Brain microvascular endothelial cell (primary cell): ENCODE measurements at regions not wholly inside any gene's neighbourhood (a gene's known extent, or its start where the extent isn't known, plus 50 kb on each side); places are given as distances from the start of the nearest gene placed in this dataset.

Experiments
- DNase-seq: peaks from one replicate; pipeline ENCODE4 v3.0.0-alpha.2; 2020
- H3K27ac ChIP-seq: fragments of 250-450 bp; sonication (Bioruptor Pico); 2 replicates; pipeline ENCODE4 v1.5.1; 2020; ENCODE audit warnings: mild to moderate bottlenecking, moderate library complexity
- H3K27me3 ChIP-seq: fragments of 250-450 bp; sonication (Bioruptor Pico); replicated peaks from 2 replicates; pipeline ENCODE4 v1.5.1; 2020; ENCODE audit warnings: mild to moderate bottlenecking
- H3K36me3 ChIP-seq: fragments of 250-450 bp; sonication (Bioruptor Pico); replicated peaks from 2 replicates; pipeline ENCODE4 v1.5.1; 2020; ENCODE audit warnings: mild to moderate bottlenecking
- H3K4me3 ChIP-seq: 2 replicates; pipeline ENCODE4 v1.5.1; 2011; ENCODE audit warnings: low read depth, mild to moderate bottlenecking, control low read depth, low read length, moderate library complexity
- in situ Hi-C: cut with HindIII; loops from 2 replicates; pipeline ENCODE4 v1.10.0; 2017; ENCODE audit warnings: low sequenced_read_pairs, low pct_ligation_motif_present
- TF ChIP-seq, protein P1 (sequence below): IDR thresholded peaks from 2 replicates; pipeline ENCODE4 v1.5.1; 2011; ENCODE audit warnings: low read depth, mild to moderate bottlenecking, moderate library complexity, low read length, control low read depth, inconsistent platforms; ENCODE audit errors: missing control alignments

DNA sequence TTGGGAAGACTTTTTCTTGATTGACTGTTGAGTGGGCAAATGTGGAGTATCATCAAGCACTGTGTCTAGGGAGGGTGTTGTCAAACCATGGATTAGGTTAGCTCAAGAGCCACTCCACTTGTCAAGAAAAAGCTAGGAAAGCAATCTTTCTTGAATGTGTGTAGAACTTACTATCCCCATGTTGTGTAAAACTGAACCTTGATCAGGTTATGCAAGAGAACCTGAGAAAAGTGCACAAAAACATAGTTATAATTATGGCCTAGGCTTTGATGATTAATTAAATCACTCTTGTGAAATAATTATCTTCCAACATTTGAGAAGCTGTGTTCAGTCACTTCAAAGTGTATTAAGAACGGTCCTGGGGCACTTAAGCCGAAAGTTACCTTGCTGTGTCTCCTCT is 238.2 kb upstream of the OBI1 start:
- in situ Hi-C loops = no loop called here

DNA sequence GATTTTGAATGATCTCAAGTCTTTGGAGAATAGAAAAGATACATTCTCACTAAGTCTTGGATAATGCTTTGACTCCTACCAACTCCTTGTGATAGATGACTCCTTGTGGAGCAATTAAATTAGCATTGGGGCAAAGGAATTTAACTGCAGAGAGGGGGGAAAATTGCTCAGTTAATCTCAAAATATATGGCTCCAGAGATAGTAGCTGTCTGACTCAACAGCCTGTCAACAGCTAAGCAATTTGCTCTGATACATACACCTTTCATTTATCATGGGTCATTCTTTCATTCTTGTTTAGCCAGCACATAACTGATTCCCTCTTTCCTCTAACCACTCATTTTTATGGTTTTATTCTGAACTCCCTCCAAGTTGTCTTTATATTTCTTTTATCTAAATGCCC is 225.6 kb upstream of the OBI1 start:
- no peak overlapping the region for H3K4me3 ChIP-seq
- TF ChIP-seq, protein P1, sequence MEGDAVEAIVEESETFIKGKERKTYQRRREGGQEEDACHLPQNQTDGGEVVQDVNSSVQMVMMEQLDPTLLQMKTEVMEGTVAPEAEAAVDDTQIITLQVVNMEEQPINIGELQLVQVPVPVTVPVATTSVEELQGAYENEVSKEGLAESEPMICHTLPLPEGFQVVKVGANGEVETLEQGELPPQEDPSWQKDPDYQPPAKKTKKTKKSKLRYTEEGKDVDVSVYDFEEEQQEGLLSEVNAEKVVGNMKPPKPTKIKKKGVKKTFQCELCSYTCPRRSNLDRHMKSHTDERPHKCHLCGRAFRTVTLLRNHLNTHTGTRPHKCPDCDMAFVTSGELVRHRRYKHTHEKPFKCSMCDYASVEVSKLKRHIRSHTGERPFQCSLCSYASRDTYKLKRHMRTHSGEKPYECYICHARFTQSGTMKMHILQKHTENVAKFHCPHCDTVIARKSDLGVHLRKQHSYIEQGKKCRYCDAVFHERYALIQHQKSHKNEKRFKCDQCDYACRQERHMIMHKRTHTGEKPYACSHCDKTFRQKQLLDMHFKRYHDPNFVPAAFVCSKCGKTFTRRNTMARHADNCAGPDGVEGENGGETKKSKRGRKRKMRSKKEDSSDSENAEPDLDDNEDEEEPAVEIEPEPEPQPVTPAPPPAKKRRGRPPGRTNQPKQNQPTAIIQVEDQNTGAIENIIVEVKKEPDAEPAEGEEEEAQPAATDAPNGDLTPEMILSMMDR = no peak
- in situ Hi-C loops = no loop called here
- H3K36me3 ChIP-seq = no peaks in the 10 kb centered on the region
- no peak for DNase-seq
- H3K27me3 ChIP-seq = no peaks in the 10 kb centered on the region
- no peak overlapping the region for H3K27ac ChIP-seq

More for the DNA sequence above, 238.2 kb upstream of the OBI1 start:
- no peak for DNase-seq
- Histone ChIP-seq H3K27ac (no peak overlapping the region), H3K27me3 (no peaks in the 10 kb centered on the region), H3K4me3 (no peak overlapping the region), H3K36me3 (no peaks in the 10 kb centered on the region)
- TF ChIP-seq, protein P1 = no peak

DNA sequence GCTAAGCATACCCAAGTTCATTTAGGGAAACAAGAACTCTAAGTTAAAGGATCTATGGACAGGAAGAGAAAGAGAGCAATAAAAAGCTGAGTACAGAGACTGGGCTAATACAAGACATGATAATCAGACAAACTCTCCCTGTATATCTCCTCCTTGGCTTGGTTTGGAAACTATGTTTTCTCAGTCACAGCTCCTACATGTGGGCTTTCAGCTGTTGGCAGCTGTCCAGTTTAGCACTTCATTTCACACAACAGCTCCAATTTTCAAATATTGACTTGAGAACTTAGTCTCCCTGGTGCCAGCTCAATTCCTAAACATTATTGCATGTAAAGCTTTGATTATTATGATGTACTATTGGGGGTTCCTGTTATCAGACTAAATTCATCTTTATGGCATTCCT is 222.8 kb upstream of the OBI1 start:
- Histone ChIP-seq H3K27ac (no peak overlapping the region), H3K4me3 (no peak overlapping the region), H3K27me3 (no peaks in the 10 kb centered on the region), H3K36me3 (no peaks in the 10 kb centered on the region)
- DNase-seq = no peak
- in situ Hi-C loops = no loop called here
- TF ChIP-seq, protein P1 = no peak

DNA sequence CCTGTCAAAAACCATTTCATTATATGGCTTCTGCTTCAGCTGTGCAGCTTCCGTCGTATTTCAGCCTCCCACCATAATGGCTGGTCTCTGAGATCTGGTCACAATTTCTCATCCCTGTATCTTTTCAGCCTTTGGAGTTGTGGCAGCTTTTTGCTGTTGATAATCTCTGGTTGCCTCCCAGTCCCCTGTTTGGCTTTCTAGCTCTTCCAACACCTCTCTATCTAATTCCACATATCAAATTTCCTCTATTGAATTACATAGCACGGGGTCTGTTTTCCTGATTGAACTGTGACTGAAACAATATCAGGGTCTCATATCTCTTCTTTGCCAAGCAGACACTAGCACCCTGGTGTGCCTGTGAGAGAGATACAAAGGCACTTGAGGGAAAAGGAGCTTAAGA is 222.1 kb upstream of the OBI1 start:
- Histone ChIP-seq H3K27me3 (no peaks in the 10 kb centered on the region), H3K4me3 (no peak overlapping the region), H3K36me3 (no peaks in the 10 kb centered on the region), H3K27ac (no peak overlapping the region)
- TF ChIP-seq, protein P1 = no peak
- in situ Hi-C loops = no loop called here
- DNase-seq = no peak

DNA sequence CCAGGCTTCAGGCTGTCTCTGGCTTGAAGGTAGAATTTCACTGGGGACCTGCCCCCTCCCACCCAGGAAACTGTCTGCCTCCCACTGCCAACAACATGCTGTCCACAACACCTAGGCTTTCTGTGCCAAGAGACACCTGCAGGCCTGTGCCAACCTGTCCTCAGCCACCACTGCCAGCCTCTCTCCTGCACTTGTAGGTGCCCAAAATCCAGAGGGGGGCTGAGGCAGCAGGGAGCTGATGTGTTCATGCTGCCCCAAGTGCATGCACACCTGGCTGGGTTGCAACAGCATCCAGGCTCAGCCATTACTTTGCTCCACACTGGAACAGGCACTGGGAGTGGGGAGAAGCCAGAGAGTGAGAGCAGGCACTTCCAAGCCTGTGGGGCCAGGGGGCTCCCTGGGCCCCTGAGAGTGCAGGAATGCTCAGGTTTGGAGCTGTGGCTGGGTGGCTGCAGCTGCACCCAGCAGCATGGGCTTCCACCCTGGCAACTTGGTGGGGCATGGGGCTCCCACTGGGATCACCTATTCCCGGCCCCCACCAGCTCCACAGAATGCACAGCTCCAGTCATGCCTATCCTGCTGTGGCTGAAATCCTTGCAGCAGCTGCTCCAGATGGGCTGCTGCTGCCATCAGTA is 218.1 kb upstream of the OBI1 start:
- H3K4me3 ChIP-seq = no peak overlapping the region
- in situ Hi-C loops = no loop called here
- DNase-seq = no peak
- TF ChIP-seq, protein P1 = no peak
- no peak overlapping the region for H3K27ac ChIP-seq
- H3K36me3 ChIP-seq = no peaks in the 10 kb centered on the region
- no peaks in the 10 kb centered on the region for H3K27me3 ChIP-seq

DNA sequence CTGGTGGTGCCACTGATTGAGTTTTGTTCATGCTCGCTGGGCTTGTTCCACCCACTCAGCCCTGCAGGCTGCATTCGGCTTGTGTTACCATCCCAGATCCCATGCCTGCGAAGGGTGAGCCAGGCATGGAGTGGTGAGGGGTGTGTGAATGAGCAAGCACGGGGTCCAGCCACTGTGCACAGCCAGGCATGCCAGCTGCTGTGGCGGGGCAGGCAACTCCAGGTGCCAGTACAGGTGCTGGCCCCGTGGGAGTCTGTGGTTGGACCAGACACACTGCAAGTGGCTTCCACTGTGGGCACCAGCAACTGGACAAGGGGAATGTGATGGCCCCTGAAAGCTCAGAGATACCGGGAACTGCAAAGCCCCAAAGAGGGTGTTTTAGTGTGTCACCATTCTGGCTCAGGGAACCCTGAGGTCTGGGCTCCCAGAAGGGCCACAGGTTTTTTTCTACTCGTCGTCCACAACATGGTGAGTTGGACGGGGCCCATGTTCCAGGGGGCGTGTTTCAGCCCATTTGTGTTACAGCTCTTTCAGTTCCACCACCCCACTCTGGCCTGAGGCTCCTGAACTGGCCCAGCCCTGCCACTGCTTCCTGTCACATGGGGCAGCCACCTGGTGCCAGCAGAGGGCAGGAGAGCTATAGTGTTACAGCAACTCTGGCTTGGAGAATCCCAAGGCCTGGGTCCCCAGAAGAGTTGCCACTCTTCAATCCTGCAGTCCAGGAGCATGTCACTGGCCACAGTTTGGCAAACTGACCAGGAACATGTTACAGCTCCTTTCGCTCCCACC is 217.0 kb upstream of the OBI1 start:
- DNase-seq = no peak
- H3K27me3 ChIP-seq = no peaks in the 10 kb centered on the region
- in situ Hi-C loops = no loop called here
- TF ChIP-seq, protein P1 = no peak
- no peak overlapping the region for H3K4me3 ChIP-seq
- no peaks in the 10 kb centered on the region for H3K36me3 ChIP-seq
- no peak overlapping the region for H3K27ac ChIP-seq
